Thoracic aorta (tissue), 2 donors: ENCODE measurements at regions not wholly inside any gene's neighbourhood (a gene's known extent, or its start where the extent isn't known, plus 50 kb on each side); places are given as distances from the start of the nearest gene placed in this dataset.

Experiments used
- ATAC-seq: fragments of 150-250 bp; one replicate; pipeline ENCODE4 v1.8.0; 2017; ENCODE audit warnings: low read depth; ENCODE audit not compliant: insufficient number of reproducible peaks, low FRiP score
- DNase-seq: peaks from one replicate; pipeline ENCODE4 v3.0.0-alpha.2; 2020; ENCODE audit warnings: low spot score
- H3K27ac ChIP-seq, 2 donors: fragments of 200-600 bp; sonication (generic); 1 replicate in 1 of 2; 2 replicates in 1 of 2; pipeline ENCODE4 v1.5.1; 2016; ENCODE audit warnings: mild to moderate bottlenecking in 2 of 2, moderate library complexity in 2 of 2
- H3K27me3 ChIP-seq: fragments of 200-600 bp; sonication (generic); replicated peaks from 2 replicates; pipeline ENCODE4 v1.6.0; 2016; ENCODE audit warnings: mild to moderate bottlenecking; ENCODE audit not compliant: insufficient read depth
- H3K36me3 ChIP-seq: fragments of 200-600 bp; sonication (generic); one replicate; pipeline ENCODE4 v1.5.1; 2016
- H3K4me1 ChIP-seq, 2 donors: fragments of 200-600 bp; sonication (generic); 1 replicate in 1 of 2; 2 replicates in 1 of 2; pipeline versions ENCODE4 v1.5.1 to v1.6.0; 2016; ENCODE audit warnings: low read depth in 2 of 2, mild to moderate bottlenecking in 1 of 2; ENCODE audit not compliant: control insufficient read depth in 1 of 2
- H3K4me3 ChIP-seq: fragments of 200-600 bp; sonication (generic); 2 replicates; pipeline ENCODE4 v1.5.1; 2016; ENCODE audit warnings: mild to moderate bottlenecking
- H3K9me3 ChIP-seq: fragments of 200-600 bp; sonication (generic); 2 replicates; pipeline ENCODE4 v1.5.1; 2016
- CTCF ChIP-seq: fragments of 200-600 bp; sonication (generic); IDR thresholded peaks from one replicate; pipeline ENCODE4 v1.5.1; 2019; ENCODE audit warnings: antibody characterized with exemption

- DNase-seq (no peak), ATAC-seq (no peak)
- H3K36me3 ChIP-seq: no peaks in the 10 kb centered on the region
- H3K27ac ChIP-seq: no peak overlapping the region
- H3K4me1 ChIP-seq: no peaks in the 10 kb centered on the region
- H3K4me3 ChIP-seq: no peak overlapping the region
- no peak for TF ChIP-seq CTCF
- no peaks in the 10 kb centered on the region for H3K9me3 ChIP-seq
- no peaks in the 10 kb centered on the region for H3K27me3 ChIP-seq
Measured at GRCh38 chr12:107304588-107305532, 211.5 kb upstream of the CRY1 start.

GRCh38 chr12:107306141-107306659 lies 212.9 kb upstream of the CRY1 start:
- Histone ChIP-seq H3K27me3 (no peaks in the 10 kb centered on the region), H3K4me3 (no peak overlapping the region), H3K27ac (no peak overlapping the region), H3K9me3 (no peaks in the 10 kb centered on the region), H3K4me1 (no peaks in the 10 kb centered on the region), H3K36me3 (no peaks in the 10 kb centered on the region)
- no peak for DNase-seq
- no peak for TF ChIP-seq CTCF
- ATAC-seq: no peak

- H3K36me3 ChIP-seq: no peaks in the 10 kb centered on the region
- DNase-seq (no peak), ATAC-seq (no peak)
- H3K4me3 ChIP-seq: no peak overlapping the region
- H3K9me3 ChIP-seq: no peaks in the 10 kb centered on the region
- TF ChIP-seq CTCF: no peak
- no peak overlapping the region for H3K27ac ChIP-seq
- H3K27me3 ChIP-seq: no peaks in the 10 kb centered on the region
- H3K4me1 ChIP-seq: no peaks in the 10 kb centered on the region
Measured at GRCh38 chr12:107308310-107308709, 215.0 kb upstream of the CRY1 start.

- no peak for TF ChIP-seq CTCF
- Histone ChIP-seq H3K27me3 (no peaks in the 10 kb centered on the region), H3K9me3 (no peaks in the 10 kb centered on the region), H3K27ac (no peak overlapping the region), H3K36me3 (no peaks in the 10 kb centered on the region), H3K4me3 (no peak overlapping the region), H3K4me1 (no peaks in the 10 kb centered on the region)
- no peak for DNase-seq
- ATAC-seq: no peak
Measured at GRCh38 chr12:107309020-107309419, 215.7 kb upstream of the CRY1 start.

- Histone ChIP-seq H3K4me1 (no peaks in the 10 kb centered on the region), H3K9me3 (no peaks in the 10 kb centered on the region), H3K36me3 (no peaks in the 10 kb centered on the region), H3K4me3 (no peak overlapping the region), H3K27ac (no peak overlapping the region), H3K27me3 (no peaks in the 10 kb centered on the region)
- no peak for TF ChIP-seq CTCF
- DNase-seq: no peak
- ATAC-seq: no peak
Measured at GRCh38 chr12:107310621-107311020, 217.3 kb upstream of the CRY1 start.
